Activated CD4-positive, alpha-beta T cell treated with anti-CD3 and anti-CD28 coated beads, Interleukin-2, amount 10 ng/mL, durations not matched to agents 24 days and 14 days (primary cell): ENCODE measurements at regions not wholly inside any gene's neighbourhood (a gene's known extent, or its start where the extent isn't known, plus 50 kb on each side); places are given as distances from the start of the nearest gene placed in this dataset.

Experiments
- DNase-seq: peaks from one replicate; pipeline ENCODE4 v3.0.0; 2022
- H3K27ac Mint-ChIP-seq: one replicate; pipeline ENCODE4 v1.8.0; 2022; ENCODE audit warnings: mild to moderate bottlenecking, mixed read lengths
- H3K27me3 Mint-ChIP-seq: one replicate; pipeline ENCODE4 v1.8.0; 2022; ENCODE audit warnings: mixed read lengths
- H3K36me3 Mint-ChIP-seq: one replicate; pipeline ENCODE4 v1.8.0; 2022; ENCODE audit warnings: low read depth, mild to moderate bottlenecking, mixed read lengths
- H3K4me1 Mint-ChIP-seq: one replicate; pipeline ENCODE4 v1.8.0; 2021; ENCODE audit warnings: mixed read lengths
- H3K4me3 Mint-ChIP-seq: one replicate; pipeline ENCODE4 v1.8.0; 2022; ENCODE audit warnings: mild to moderate bottlenecking, moderate library complexity, mixed read lengths
- H3K9me3 Mint-ChIP-seq: one replicate; pipeline ENCODE4 v1.8.0; 2021; ENCODE audit warnings: mixed read lengths
- intact Hi-C: fragments of 100-400 bp; cut with micrococcal nuclease; formaldehyde crosslinking; loops from one replicate; pipeline ENCODE4 v1.15.1; 2023

DNA sequence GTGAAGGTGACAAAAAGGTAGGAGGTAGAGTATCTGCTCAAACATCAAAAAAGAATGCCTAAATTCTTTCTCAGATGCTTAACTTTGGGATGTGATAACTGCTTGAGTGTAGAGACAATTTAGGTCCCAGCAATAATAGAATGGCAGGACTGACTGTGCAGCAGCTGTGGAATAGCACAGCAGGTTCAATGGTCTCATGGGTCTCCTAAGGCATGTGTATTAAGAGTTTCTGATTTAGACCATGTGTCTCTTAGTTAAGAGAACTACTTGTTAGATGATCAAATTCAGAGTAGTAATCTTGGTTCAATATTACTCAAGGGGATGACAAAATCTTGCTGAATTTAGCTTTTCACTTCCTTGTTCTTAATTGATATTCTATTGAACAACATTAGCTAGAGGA, 72.0 kb downstream of the ALX1 start:
- no peak overlapping the region for H3K4me3 Mint-ChIP-seq
- no peaks in the 10 kb centered on the region for H3K27me3 Mint-ChIP-seq
- intact Hi-C loops = no loop called here
- H3K36me3 Mint-ChIP-seq = no peaks in the 10 kb centered on the region
- no peak overlapping the region for H3K27ac Mint-ChIP-seq
- no peaks in the 10 kb centered on the region for H3K4me1 Mint-ChIP-seq
- DNase-seq = no peak
- no peaks in the 10 kb centered on the region for H3K9me3 Mint-ChIP-seq

DNA sequence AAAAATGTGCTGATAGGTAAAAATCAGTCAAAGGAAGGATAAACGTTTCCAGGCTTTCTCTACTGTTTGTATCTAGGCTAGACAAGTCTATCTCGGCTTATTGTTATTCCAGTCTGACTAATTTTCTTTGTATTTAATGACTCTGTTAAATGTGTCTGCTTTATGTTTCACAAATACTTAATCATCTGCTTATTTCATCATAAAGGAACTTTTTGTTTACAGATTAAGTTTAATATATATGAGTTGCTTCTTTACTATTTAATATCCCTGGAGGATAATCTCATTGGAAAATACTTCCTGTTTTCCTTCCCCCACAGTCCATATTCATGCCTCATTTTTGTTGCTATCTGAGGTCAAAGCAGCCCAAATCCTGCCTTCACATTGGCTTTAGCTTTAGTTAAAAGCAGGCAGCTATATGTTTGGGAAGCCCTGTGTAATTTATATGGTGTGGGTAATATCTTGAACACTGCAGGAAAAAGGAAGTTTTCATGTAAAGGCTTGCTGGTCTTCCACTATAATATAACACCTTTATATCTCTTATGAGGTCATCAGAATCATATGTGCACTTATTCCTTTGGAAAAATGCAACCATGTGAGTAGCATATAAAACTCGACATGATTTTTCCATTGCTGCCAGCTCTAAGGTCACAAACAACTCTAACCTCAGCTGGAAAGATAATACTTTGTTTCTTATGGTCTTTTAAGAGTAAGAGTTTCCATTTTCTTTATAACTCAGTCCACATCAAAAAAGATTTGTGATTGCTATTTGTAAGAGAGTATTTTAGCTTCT, 76.8 kb downstream of the ALX1 start:
- intact Hi-C loops = no loop called here
- no peaks in the 10 kb centered on the region for H3K27me3 Mint-ChIP-seq
- no peaks in the 10 kb centered on the region for H3K4me1 Mint-ChIP-seq

DNA sequence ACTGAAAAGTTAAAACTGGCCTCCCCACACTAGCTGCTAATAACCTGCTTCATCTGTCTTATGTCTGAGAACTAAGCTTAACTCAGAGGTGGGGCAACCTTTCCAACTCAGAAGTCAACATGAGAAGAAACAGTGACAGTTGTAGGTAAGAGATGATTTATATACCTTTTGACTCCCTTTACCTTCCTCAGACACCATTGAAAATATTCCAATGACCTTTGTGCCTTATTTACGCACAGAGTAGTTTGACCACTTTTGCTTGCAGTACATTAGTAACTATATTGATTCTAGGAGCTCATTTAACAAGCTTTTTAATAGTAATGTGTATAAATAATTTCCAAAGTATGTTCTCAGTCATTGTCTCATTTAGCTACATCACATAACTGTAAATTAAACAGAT, 77.6 kb downstream of the ALX1 start:
- no peaks in the 10 kb centered on the region for H3K4me1 Mint-ChIP-seq
- H3K36me3 Mint-ChIP-seq = no peaks in the 10 kb centered on the region
- no peak overlapping the region for H3K27ac Mint-ChIP-seq

More for the DNA sequence above, 76.8 kb downstream of the ALX1 start:
- no peak for DNase-seq
- H3K36me3 Mint-ChIP-seq = no peaks in the 10 kb centered on the region
- no peak overlapping the region for H3K4me3 Mint-ChIP-seq
- no peak overlapping the region for H3K27ac Mint-ChIP-seq
- no peaks in the 10 kb centered on the region for H3K9me3 Mint-ChIP-seq

DNA sequence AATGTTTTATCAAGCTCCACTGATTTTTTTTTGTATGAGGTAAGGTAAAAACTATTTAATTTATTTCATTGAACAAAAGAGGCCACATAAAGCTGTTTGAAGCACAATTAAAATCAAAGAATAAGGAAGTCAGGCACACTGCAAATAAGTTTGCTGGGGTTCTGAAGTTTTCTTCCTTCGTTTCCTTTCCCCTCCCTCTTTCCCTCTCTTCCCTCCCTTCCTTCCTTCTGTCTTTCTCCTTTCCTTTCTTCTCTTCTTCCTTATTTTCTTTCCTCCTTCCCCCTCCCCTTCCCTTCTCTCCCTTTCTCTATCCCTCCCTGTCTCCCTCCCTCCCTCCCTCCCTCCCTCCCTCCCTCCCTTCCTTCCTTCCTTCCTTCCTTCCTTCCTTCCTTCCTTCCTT, 78.7 kb downstream of the ALX1 start:
- H3K4me1 Mint-ChIP-seq = no peaks in the 10 kb centered on the region
- intact Hi-C loops = no loop called here
- no peak overlapping the region for H3K27ac Mint-ChIP-seq

More for the DNA sequence above, 77.6 kb downstream of the ALX1 start:
- no peak for DNase-seq
- intact Hi-C loops = no loop called here
- Mint-ChIP-seq H3K9me3 (no peaks in the 10 kb centered on the region), H3K27me3 (no peaks in the 10 kb centered on the region), H3K4me3 (no peak overlapping the region)

DNA sequence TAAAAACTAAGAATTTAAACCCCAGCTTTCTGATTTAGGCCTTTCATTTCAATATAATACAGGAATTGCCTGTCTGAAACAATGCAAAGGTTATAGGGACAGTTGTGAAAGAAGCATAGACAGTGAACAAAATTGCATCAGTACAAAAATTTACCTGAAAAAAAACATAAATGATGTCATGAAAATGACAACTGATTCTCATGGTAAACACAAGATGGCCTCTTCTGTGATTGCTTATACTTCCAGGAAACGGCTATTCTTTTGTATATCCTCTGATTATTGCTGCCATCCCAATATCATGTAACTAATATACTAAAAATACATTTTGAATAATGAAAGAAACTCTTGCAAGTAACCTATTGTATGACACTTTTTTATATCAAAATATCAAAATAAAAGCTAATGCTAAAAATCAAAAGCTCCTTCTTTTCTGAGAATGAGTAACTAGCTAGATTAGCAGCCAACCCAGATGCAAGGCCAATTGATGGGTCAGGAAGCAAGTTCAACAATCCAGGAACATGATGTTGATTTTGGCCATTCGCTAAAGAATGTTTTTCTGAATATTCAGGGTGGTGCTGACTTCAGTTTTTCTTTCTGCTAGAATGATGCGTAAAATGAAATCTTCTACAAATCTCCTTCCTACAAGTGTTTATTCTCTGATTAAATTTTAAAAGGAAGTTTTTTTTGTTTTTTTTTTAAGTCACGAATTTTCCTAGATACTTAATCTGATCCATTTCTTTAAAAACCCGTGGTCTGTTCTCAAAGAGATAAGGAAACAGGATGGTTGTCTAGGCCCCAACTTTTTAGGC, 83.6 kb downstream of the ALX1 start:
- intact Hi-C loops = no loop called here
- H3K4me3 Mint-ChIP-seq = no peak overlapping the region
- H3K27ac Mint-ChIP-seq = no peak overlapping the region
- no peaks in the 10 kb centered on the region for H3K9me3 Mint-ChIP-seq
- no peak for DNase-seq
- H3K27me3 Mint-ChIP-seq = no peaks in the 10 kb centered on the region
- no peaks in the 10 kb centered on the region for H3K4me1 Mint-ChIP-seq
- no peaks in the 10 kb centered on the region for H3K36me3 Mint-ChIP-seq

More for the DNA sequence above, 78.7 kb downstream of the ALX1 start:
- Mint-ChIP-seq H3K27me3 (no peaks in the 10 kb centered on the region), H3K36me3 (no peaks in the 10 kb centered on the region), H3K4me3 (no peak overlapping the region), H3K9me3 (no peaks in the 10 kb centered on the region)
- DNase-seq = no peak

DNA sequence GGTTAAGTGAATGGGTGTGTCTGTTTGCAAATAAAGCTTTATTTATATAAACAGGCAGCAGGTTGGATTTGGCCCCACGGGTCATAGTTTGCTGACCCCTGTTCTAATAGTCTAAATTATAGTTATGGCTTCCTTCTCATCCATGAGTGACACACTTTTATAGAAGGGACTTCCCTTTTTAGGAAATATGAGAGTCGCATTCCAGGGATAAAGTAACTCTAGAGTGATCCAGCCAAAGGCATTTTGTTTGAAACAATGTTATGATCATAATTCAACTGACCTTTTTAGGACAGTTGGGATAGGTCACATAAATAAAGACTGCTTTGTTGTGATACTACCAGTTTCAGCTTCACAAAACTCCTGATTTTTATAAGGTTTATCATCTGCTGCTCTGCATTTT, 87.9 kb downstream of the ALX1 start:
- no peaks in the 10 kb centered on the region for H3K9me3 Mint-ChIP-seq
- intact Hi-C loops = no loop called here
- no peak for DNase-seq
- H3K4me3 Mint-ChIP-seq = no peak overlapping the region
- H3K36me3 Mint-ChIP-seq = no peaks in the 10 kb centered on the region
- H3K27ac Mint-ChIP-seq = no peak overlapping the region
- no peaks in the 10 kb centered on the region for H3K4me1 Mint-ChIP-seq
- H3K27me3 Mint-ChIP-seq = no peaks in the 10 kb centered on the region

DNA sequence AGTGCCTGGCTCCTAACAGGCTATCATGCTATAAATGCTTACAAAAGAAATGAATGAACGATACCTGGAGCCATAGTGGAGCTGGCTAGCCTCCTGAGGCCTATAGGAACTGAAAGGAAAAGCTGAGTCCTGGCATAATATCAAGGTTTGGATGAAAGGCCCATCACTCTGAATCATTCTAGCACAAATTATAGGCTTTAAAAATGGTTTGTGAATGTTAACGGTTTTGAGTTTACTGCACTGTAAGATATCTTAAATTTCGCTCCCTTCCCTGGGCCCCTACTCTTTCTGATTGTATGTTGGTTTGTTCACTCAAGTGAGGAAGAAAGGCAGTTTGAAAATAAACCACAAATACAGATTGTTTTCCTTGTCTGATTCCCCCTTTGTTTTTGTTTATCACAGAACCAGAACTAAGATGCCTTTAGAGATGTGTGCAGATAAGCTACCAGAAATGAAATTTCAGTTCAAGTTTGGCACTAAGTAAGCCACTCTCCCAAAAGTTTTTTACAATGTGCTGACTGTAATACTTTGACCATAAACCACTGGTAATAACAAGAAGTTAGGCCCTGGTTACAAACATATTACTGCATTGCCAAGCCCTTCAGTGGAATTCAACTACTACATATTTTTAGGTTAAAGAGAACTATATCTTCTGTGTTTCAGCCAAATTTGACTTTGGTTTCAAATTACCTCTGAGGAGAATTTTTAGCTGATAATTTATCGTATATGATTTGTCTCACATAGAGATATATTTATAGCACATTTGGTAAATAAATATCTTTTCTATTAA, 89.5 kb downstream of the ALX1 start:
- no peaks in the 10 kb centered on the region for H3K27me3 Mint-ChIP-seq

DNA sequence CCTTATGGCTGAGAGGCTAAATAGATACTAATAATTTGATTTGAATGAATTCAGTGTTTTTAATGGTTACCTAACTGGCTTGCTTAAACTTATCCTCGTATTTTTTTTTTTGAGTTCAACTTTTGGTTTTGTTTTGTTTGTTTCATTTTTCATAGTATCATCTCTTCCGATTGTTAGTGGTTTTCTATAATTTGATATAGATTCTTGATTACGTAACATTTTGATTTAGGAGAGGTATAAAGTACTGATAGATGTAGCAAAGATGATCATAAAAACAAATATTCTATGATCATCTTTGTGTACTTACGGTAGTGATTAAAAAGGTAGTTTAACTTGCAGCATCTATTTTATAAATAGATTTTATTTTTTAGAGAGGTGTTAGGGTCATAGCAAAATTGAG, 93.0 kb downstream of the ALX1 start:
- Mint-ChIP-seq H3K27me3 (no peaks in the 10 kb centered on the region), H3K27ac (no peak overlapping the region), H3K4me1 (no peaks in the 10 kb centered on the region), H3K9me3 (no peaks in the 10 kb centered on the region), H3K4me3 (no peak overlapping the region), H3K36me3 (no peaks in the 10 kb centered on the region)
- intact Hi-C loops = no loop called here
- no peak for DNase-seq

More for the DNA sequence above, 89.5 kb downstream of the ALX1 start:
- DNase-seq = no peak
- intact Hi-C loops = no loop called here
- Mint-ChIP-seq H3K36me3 (no peaks in the 10 kb centered on the region), H3K27ac (no peak overlapping the region), H3K4me1 (no peaks in the 10 kb centered on the region), H3K9me3 (no peaks in the 10 kb centered on the region), H3K4me3 (no peak overlapping the region)

DNA sequence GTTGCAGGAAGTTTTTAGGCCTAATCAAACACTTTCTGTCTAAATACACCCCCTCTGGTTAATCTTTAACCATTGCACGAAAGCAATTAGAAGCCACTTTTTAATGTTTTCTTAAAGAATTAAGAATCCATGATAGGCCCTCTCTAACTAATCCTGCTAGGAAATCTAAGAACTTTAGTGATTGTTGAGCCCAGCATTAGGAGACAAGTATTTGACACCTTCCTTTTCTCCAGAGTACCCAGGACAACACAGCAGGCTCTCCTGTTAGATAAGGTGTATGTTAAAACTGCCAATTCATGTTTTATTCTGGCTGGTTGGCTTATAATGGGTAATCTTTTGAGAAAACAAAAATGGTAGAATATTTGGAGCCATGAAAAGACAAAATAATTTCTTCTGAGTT, 95.0 kb downstream of the ALX1 start:
- DNase-seq = no peak
- H3K27ac Mint-ChIP-seq = no peak overlapping the region
- H3K36me3 Mint-ChIP-seq = no peaks in the 10 kb centered on the region
- intact Hi-C loops = no loop called here
- H3K9me3 Mint-ChIP-seq = no peaks in the 10 kb centered on the region
- no peaks in the 10 kb centered on the region for H3K27me3 Mint-ChIP-seq
- no peaks in the 10 kb centered on the region for H3K4me1 Mint-ChIP-seq
- no peak overlapping the region for H3K4me3 Mint-ChIP-seq

DNA sequence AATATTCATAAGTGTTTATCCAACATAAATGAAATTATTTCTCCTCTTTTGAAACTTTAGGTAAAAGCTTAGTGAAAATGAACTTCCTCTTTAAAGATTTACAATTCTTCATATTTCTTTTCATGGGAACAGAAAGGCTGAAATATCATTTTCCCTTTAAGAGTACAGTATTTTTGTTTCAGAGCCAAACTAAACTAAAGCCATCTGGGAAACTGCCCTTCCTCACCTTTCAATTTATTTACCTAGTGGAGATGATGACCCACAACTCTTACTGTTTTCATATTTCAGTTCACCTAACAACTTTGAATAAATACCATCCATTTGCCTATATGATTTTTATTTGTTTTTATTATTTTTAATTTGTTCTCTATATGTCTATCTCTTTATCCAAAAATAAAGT, 105.4 kb downstream of the ALX1 start:
- Mint-ChIP-seq H3K4me3 (no peak overlapping the region), H3K27ac (no peak overlapping the region), H3K36me3 (no peaks in the 10 kb centered on the region), H3K27me3 (no peaks in the 10 kb centered on the region), H3K9me3 (no peaks in the 10 kb centered on the region), H3K4me1 (no peaks in the 10 kb centered on the region)
- no peak for DNase-seq
- intact Hi-C loops = no loop called here

DNA sequence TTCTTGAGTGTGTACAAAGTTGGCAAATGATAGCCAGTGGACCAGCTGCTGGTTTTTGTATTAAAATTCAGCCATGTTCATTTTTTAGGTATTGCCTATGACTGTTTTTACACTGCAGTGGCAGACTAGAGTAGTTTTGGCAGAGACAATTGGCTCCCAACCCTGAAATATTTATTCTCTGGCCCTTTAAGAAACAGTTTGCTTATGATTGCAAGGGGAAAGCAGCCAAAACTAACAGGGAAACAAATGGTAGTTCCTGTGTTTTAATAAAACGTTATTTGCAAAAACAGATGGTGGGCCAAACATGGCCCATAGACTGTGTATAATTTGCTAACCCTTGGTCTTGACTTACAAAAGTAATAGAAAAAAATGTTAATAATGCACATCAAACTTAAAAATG, 110.2 kb downstream of the ALX1 start:
- no peak overlapping the region for H3K27ac Mint-ChIP-seq
- no peaks in the 10 kb centered on the region for H3K27me3 Mint-ChIP-seq

DNA sequence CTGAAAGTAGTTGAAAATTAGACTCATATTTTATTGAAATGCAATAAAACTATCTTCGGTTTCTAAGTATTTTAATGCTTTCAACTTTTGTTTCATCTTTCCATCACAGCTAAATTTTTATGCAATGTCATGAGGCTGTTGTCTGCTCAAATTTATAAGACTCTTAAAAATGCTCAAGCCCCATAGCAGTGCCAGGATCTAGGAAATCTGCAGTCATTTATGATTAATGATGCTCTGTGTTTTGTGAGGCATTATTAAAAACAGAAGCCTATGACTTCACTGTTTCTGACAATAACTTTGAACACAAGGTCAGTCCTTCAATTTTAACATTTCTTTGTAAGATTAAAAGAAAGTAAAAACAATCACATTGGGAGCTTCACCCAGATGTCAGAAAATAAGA, 112.5 kb downstream of the ALX1 start:
- no peaks in the 10 kb centered on the region for H3K36me3 Mint-ChIP-seq
- intact Hi-C loops = no loop called here
- H3K9me3 Mint-ChIP-seq = no peaks in the 10 kb centered on the region
- H3K4me1 Mint-ChIP-seq = no peaks in the 10 kb centered on the region
- no peak overlapping the region for H3K27ac Mint-ChIP-seq
- H3K4me3 Mint-ChIP-seq = no peak overlapping the region
- DNase-seq = no peak
- H3K27me3 Mint-ChIP-seq = no peaks in the 10 kb centered on the region

More for the DNA sequence above, 110.2 kb downstream of the ALX1 start:
- Mint-ChIP-seq H3K4me1 (no peaks in the 10 kb centered on the region), H3K36me3 (no peaks in the 10 kb centered on the region), H3K9me3 (no peaks in the 10 kb centered on the region), H3K4me3 (no peak overlapping the region)
- intact Hi-C loops = no loop called here
- no peak for DNase-seq

DNA sequence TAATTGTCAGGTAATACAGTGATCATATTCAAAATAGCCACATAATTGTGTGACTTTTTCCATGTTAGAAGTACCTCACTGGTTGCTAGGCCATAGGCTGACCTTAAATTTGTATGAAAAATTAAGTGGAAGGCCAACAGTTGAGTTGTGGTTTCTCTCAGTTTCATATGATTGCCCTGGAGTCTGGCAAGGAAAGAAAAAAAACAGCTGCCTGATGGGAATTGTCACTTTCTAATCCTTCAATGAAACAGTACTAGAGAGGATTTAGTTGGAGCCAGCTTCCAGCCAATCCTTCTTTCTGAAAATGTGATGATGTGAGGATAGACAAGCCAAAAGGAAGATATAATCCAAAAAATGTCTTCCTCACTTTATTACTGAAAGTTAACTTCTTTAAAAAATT, 113.6 kb downstream of the ALX1 start:
- no peak overlapping the region for H3K27ac Mint-ChIP-seq
- no peaks in the 10 kb centered on the region for H3K27me3 Mint-ChIP-seq
- intact Hi-C loops = no loop called here
- DNase-seq = no peak
- no peaks in the 10 kb centered on the region for H3K36me3 Mint-ChIP-seq
- no peaks in the 10 kb centered on the region for H3K9me3 Mint-ChIP-seq
- no peaks in the 10 kb centered on the region for H3K4me1 Mint-ChIP-seq
- H3K4me3 Mint-ChIP-seq = no peak overlapping the region

DNA sequence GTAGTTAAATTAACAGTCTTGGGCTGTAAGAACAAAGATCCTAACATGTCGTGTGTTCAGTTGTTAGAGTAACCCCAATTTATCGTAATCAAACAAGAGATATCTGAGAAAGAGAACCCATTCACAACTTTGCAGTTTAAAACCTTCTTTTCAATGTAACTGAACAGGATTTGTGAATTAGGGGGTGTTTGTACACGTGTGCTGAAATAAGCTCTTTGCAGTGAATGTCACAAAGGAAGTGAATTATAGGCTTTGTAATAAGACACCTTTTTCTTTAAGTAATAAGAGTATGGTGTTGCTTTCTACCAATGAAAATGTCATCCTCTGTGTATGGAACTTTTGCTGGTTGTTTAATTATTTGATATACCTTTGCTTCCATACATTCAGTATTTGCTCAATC, 114.0 kb downstream of the ALX1 start:
- H3K9me3 Mint-ChIP-seq = no peaks in the 10 kb centered on the region
- H3K27ac Mint-ChIP-seq = no peak overlapping the region
- no peaks in the 10 kb centered on the region for H3K27me3 Mint-ChIP-seq
- H3K36me3 Mint-ChIP-seq = no peaks in the 10 kb centered on the region
- H3K4me1 Mint-ChIP-seq = no peaks in the 10 kb centered on the region
- DNase-seq = no peak
- H3K4me3 Mint-ChIP-seq = no peak overlapping the region
- intact Hi-C loops = no loop called here
